ENCODE measurements at regions not wholly inside any gene's neighbourhood (a gene's known extent, or its start where the extent isn't known, plus 50 kb on each side); places are given as distances from the start of the nearest gene placed in this dataset.
"Not testable (repeated sequence)": the region's sequence is repeated elsewhere in the genome, so short reads cannot be mapped to it uniquely, and the experiment has no call there.

DNA sequence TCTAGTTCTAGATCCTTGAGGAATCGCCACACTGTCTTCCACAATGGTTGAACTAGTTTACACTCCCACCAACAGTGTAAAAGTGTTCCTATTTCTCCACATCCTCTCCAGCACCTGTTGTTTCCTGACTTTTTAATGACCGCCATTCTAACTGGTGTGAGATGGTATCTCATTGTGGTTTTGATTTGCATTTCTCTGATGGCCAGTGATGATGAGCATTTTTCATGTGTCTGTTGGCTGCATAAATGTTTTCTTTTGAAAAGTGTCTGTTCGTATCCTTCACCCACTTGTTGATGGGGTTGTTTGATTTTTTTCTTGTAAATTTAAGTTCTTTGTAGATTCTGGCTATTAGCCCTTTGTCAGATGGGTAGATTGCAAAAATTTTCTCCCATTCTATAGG, 79.2 kb downstream of the SLC41A2 start:
- TF ChIP-seq, protein P1, sequence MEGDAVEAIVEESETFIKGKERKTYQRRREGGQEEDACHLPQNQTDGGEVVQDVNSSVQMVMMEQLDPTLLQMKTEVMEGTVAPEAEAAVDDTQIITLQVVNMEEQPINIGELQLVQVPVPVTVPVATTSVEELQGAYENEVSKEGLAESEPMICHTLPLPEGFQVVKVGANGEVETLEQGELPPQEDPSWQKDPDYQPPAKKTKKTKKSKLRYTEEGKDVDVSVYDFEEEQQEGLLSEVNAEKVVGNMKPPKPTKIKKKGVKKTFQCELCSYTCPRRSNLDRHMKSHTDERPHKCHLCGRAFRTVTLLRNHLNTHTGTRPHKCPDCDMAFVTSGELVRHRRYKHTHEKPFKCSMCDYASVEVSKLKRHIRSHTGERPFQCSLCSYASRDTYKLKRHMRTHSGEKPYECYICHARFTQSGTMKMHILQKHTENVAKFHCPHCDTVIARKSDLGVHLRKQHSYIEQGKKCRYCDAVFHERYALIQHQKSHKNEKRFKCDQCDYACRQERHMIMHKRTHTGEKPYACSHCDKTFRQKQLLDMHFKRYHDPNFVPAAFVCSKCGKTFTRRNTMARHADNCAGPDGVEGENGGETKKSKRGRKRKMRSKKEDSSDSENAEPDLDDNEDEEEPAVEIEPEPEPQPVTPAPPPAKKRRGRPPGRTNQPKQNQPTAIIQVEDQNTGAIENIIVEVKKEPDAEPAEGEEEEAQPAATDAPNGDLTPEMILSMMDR (conservative IDR thresholded peaks at IDR 0.05 in 1 of 2, IDR thresholded peaks at IDR 0.05 in 1 of 2; ENCODE audit: extremely low read depth in 1 of 2, insufficient read depth in 1 of 2, low read depth in 1 of 2, low read length in 2 of 2), result not testable (repeated sequence)
- not testable (repeated sequence) for TF ChIP-seq EZH2 (IDR thresholded peaks at IDR 0.05; ENCODE audit: borderline replicate concordance, low read length)

All from mammary epithelial cell (primary cell).